Naive thymus-derived CD8-positive, alpha-beta T cell (primary cell): ENCODE measurements at regions not wholly inside any gene's neighbourhood (a gene's known extent, or its start where the extent isn't known, plus 50 kb on each side); places are given as distances from the start of the nearest gene placed in this dataset.
"Not testable (repeated sequence)": the region's sequence is repeated elsewhere in the genome, so short reads cannot be mapped to it uniquely, and the experiment has no call there.

ENCODE experiments used
- ATAC-seq, 2 donors: fragments of 150-1000 bp; cut with Tn5 transposase in 1 of 2; sonication (Bioruptor Pico), chemical (Tn5 transposase) in 1 of 2; 1 replicate in 1 of 2; 2 replicates in 1 of 2; pipeline ENCODE4 v1.10.0; 2021; ENCODE audit warnings: mild to moderate bottlenecking in 2 of 2, moderate library complexity in 2 of 2
- POLR2A ChIA-PET: fragments of 350-600 bp; sonication (Branson Sonifier 250); formaldehyde crosslinking; loops from one replicate; lab custom pipeline; 2021; ENCODE audit warnings: antibody characterized with exemption; lab: Charles Lee
- DNase-seq, 10 donors: peaks; one replicate each; pipeline versions ENCODE4 v3.0.0 to v3.0.0-alpha.2; 2020 to 2022
- H3K27ac Mint-ChIP-seq, 10 donors: one replicate each; pipeline ENCODE4 v1.8.0; 2020 to 2022; ENCODE audit warnings: mild to moderate bottlenecking in 10 of 10, mixed read lengths in 10 of 10, moderate library complexity in 4 of 10, inconsistent platforms in 1 of 10
- H3K27me3 Mint-ChIP-seq, 5 donors: one replicate each; pipeline ENCODE4 v1.8.0; 2021 to 2022; ENCODE audit warnings: mixed read lengths in 5 of 5
- H3K36me3 Mint-ChIP-seq, 3 donors: one replicate each; pipeline ENCODE4 v1.8.0; 2020 to 2022; ENCODE audit warnings: mixed read lengths in 3 of 3, mild to moderate bottlenecking in 2 of 3, inconsistent platforms in 1 of 3
- H3K4me1 Mint-ChIP-seq, 4 donors: one replicate each; pipeline ENCODE4 v1.8.0; 2021 to 2022; ENCODE audit warnings: mixed read lengths in 4 of 4
- H3K4me3 Mint-ChIP-seq, 10 donors: one replicate each; pipeline ENCODE4 v1.8.0; 2020 to 2022; ENCODE audit warnings: mild to moderate bottlenecking in 10 of 10, mixed read lengths in 10 of 10, moderate library complexity in 6 of 10, inconsistent platforms in 1 of 10
- H3K9me3 Mint-ChIP-seq, 9 donors: one replicate each; pipeline ENCODE4 v1.8.0; 2020 to 2022; ENCODE audit warnings: mixed read lengths in 9 of 9, mild to moderate bottlenecking in 3 of 9, inconsistent platforms in 1 of 9, moderate library complexity in 1 of 9

DNA sequence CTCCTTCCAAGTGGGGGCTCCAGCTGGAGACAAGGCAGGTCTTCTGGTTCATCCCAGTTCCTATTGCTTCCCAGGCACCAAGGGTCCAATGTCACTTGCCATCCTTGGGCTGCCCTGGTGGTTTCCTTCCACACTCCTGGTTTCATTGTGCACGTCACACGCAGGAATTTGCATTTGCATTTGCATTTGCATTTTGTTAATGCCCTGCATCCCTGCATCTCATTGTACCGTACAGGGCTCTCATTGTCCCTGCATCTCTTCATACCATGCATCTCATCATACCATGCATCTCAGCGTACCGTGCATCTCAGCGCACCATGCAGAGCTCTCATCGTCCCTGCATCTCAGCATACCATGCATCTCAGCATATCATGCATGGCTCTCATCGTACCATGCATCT is 112.2 kb upstream of the SYT13 start:
- POLR2A ChIA-PET: no interaction called here
- no peak for ATAC-seq
- H3K27me3 Mint-ChIP-seq: peaks cover 0 to 11% (median 0%) of the 10 kb centered on the region in 5 donors
- H3K4me3 Mint-ChIP-seq: no peak overlapping the region
- H3K27ac Mint-ChIP-seq: no peak overlapping the region
- H3K36me3 Mint-ChIP-seq: no peaks in the 10 kb centered on the region
- no peaks in the 10 kb centered on the region for H3K4me1 Mint-ChIP-seq
- H3K9me3 Mint-ChIP-seq: no peaks in the 10 kb centered on the region
- no peak for DNase-seq

GRCh38 chr11:45396394-45396793 is 110.3 kb upstream of the SYT13 start:
- Mint-ChIP-seq H3K4me3 (no peak overlapping the region), H3K4me1 (no peaks in the 10 kb centered on the region), H3K27me3 (peaks cover 0 to 11% (median 0%) of the 10 kb centered on the region in 5 donors), H3K27ac (no peak overlapping the region), H3K9me3 (no peaks in the 10 kb centered on the region), H3K36me3 (no peaks in the 10 kb centered on the region)
- ATAC-seq (no peak), DNase-seq (no peak)
- POLR2A ChIA-PET: no interaction called here

DNA sequence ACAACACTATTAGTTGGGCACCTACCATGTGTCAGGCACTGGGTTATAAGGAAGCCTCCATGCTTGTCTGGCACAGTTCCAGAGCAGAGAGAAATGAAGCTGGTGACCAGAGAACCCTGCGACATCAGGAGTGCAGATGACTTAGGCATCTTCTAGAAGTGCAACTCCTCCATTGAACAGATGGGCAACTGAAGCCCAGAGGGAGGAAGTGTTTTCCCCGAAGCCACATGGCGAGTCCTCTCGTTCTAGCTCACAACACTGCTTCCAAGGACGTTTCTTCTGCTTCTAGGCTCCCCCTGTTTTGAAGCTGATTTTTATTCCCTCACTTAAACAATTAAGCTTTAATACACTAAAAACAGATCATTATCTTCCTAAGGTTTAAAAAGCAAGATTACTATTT is 109.8 kb upstream of the SYT13 start:
- H3K4me1 Mint-ChIP-seq: no peaks in the 10 kb centered on the region
- no peak overlapping the region for H3K4me3 Mint-ChIP-seq
- H3K36me3 Mint-ChIP-seq: no peaks in the 10 kb centered on the region
- ATAC-seq (no peak), DNase-seq (no peak)
- no peaks in the 10 kb centered on the region for H3K9me3 Mint-ChIP-seq
- POLR2A ChIA-PET: no interaction called here
- no peak overlapping the region for H3K27ac Mint-ChIP-seq
- peaks cover 0 to 8% (median 0%) of the 10 kb centered on the region in 5 donors for H3K27me3 Mint-ChIP-seq

- POLR2A ChIA-PET: no interaction called here
- Mint-ChIP-seq H3K27me3 (peaks cover 0 to 13% (median 2%) of the 10 kb centered on the region in 5 donors), H3K4me1 (no peaks in the 10 kb centered on the region), H3K4me3 (no peak overlapping the region), H3K27ac (no peak overlapping the region), H3K36me3 (no peaks in the 10 kb centered on the region), H3K9me3 (no peaks in the 10 kb centered on the region)
- ATAC-seq: no peak
- DNase-seq: no peak
Observed at GRCh38 chr11:45395421-45395820, 109.3 kb upstream of the SYT13 start.

DNA sequence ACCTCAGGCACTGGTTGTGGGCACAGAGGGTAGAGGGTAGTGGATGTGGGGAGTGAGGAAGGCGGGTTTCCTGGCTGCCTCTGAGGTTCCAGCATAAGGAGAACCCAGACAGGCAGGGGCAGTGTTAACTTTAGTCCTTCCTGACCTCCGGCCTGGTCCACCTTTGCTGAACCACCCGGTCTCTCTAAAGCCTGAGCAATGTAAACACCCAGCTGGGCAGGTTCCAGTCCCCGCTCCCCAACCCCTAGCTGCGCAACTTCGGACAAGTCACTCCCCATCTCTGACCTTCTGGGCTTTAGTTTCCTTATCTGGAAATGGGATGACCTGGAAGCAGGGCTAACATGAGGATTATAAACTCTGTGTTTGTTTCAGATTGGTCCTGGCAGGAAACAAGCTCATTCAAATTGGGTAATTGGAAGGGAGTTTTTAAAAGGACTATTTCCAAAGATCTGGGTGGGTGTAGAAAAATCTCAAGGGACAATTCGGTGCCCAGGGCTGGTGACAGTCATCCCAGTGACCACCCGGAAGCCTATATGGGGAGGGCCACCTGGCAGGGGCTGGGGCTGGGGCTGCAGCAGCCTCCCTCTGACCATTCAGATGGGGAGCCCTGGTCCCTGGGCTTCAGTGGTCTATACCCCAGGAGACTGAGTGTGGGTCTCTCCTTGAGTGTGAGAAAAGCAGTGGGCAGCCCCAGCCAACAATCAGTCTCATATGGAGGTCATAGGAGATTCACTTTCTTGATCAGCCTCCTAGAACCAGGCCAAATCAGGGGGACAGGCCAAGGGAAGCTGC is 108.3 kb upstream of the SYT13 start:
- H3K27me3 Mint-ChIP-seq: peaks cover 0 to 14% (median 2%) of the 10 kb centered on the region in 5 donors
- ATAC-seq: no peak
- H3K9me3 Mint-ChIP-seq: no peaks in the 10 kb centered on the region
- POLR2A ChIA-PET: no interaction called here
- H3K4me1 Mint-ChIP-seq: no peaks in the 10 kb centered on the region
- no peak overlapping the region for H3K27ac Mint-ChIP-seq
- H3K36me3 Mint-ChIP-seq: no peaks in the 10 kb centered on the region
- H3K4me3 Mint-ChIP-seq: no peak overlapping the region
- no peak for DNase-seq

DNA sequence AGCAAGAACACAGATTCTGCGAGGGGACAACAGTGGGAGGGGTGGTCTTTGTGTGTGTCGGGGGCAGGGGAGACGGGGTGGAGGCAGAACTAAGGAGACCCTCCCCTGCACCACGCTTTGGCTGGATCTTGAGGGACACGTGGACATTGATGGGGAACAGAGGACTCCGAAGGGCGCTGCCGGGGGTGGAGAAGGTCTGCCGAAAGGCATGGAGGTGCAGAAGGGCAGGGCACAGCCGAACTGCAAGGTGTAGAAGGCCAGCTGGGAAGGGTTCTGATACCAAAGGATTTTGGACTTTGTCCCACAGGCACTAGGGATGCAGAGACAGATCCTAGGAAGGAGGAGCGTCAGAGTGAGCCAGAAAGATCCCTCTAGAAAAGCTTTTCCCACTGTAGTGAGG is 107.7 kb upstream of the SYT13 start:
- no peak overlapping the region for H3K27ac Mint-ChIP-seq
- no peak overlapping the region for H3K4me3 Mint-ChIP-seq
- ATAC-seq: no peak

DNA sequence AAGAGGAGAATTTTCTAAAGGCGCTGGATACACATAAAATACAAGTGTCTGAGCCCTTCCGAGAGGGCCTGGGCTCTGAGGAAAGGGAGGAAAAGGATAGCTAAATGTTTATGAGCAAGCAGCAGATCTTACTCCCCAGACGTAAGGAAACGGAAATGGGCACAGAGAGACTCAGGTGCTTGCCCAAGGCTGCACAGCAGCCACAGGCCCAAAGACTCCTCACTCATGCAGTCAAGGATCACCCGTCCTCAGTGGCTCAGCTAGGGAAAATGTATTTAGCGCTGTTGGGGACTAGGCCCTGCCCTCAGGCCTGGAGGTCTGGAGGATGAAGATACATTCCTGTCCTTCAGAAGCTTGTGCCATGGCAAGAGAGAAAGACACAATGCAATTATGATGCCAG is 107.2 kb upstream of the SYT13 start:
- H3K9me3 Mint-ChIP-seq: no peaks in the 10 kb centered on the region
- no peak overlapping the region for H3K4me3 Mint-ChIP-seq
- DNase-seq (no peak), ATAC-seq (no peak)
- no peaks in the 10 kb centered on the region for H3K4me1 Mint-ChIP-seq
- peaks cover 0 to 18% (median 6%) of the 10 kb centered on the region in 5 donors for H3K27me3 Mint-ChIP-seq
- H3K36me3 Mint-ChIP-seq: no peaks in the 10 kb centered on the region
- POLR2A ChIA-PET: no interaction called here
- H3K27ac Mint-ChIP-seq: no peak overlapping the region

More for the DNA sequence above, 107.7 kb upstream of the SYT13 start:
- Mint-ChIP-seq H3K36me3 (no peaks in the 10 kb centered on the region), H3K27me3 (peaks cover 0 to 16% (median 2%) of the 10 kb centered on the region in 5 donors), H3K9me3 (no peaks in the 10 kb centered on the region), H3K4me1 (no peaks in the 10 kb centered on the region)
- DNase-seq: no peak
- POLR2A ChIA-PET: no interaction called here

GRCh38 chr11:45392591-45393091 is 106.5 kb upstream of the SYT13 start:
- Mint-ChIP-seq H3K4me1 (no peaks in the 10 kb centered on the region), H3K36me3 (no peaks in the 10 kb centered on the region), H3K9me3 (peaks cover 0 to 1% (median 0%) of the 10 kb centered on the region in 9 donors), H3K4me3 (no peak overlapping the region), H3K27me3 (peaks cover 2 to 19% (median 8%) of the 10 kb centered on the region in 5 donors), H3K27ac (peak overlapping the region in 1 of 10 donors; percentile 23)
- DNase-seq: no peak
- POLR2A ChIA-PET: no interaction called here
- no peak for ATAC-seq

GRCh38 chr11:45392154-45392553 is 106.0 kb upstream of the SYT13 start:
- no peak for ATAC-seq
- H3K4me3 Mint-ChIP-seq: no peak overlapping the region
- DNase-seq: no peak
- no peaks in the 10 kb centered on the region for H3K4me1 Mint-ChIP-seq
- H3K9me3 Mint-ChIP-seq: peaks cover 0 to 2% (median 0%) of the 10 kb centered on the region in 9 donors
- H3K27me3 Mint-ChIP-seq: peaks cover 3 to 23% (median 8%) of the 10 kb centered on the region in 5 donors
- no peak overlapping the region for H3K27ac Mint-ChIP-seq
- POLR2A ChIA-PET: no interaction called here
- H3K36me3 Mint-ChIP-seq: no peaks in the 10 kb centered on the region

DNA sequence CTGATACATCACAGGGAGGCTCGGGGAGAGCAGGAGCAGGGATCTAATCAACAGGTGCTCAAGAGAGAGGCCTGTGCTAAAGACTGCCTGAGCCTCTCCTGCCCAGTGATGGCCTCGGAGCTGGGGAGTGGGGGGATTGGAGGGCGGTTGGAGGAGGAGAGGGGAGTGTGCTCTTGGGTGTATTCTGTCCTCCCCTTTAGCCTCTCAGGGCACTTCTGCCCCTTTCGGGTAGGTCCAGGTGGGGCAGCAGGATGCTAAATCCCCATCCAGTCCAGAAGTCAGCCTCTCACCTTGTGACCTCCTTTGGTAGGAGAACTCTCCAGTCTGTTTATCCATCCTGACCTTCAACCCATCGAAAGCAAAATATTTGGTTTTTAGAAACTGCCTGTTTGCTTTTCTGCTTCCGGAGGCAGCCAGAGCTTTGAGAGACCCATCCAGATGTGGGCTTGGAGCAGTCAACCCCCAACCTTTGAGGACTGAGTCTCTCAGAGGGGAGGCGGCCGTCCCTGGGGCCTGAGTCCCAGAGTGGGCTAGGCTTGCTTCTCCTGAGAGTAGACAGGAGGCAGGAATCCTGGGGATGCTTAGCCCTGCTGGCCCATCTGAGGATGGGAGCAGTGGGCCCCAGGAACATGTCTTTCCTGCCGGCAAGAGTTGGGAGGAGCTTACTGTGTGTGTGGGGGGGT is 105.2 kb upstream of the SYT13 start:
- ATAC-seq: no peak
- H3K4me3 Mint-ChIP-seq: no peak overlapping the region
- H3K27me3 Mint-ChIP-seq: peaks cover 3 to 20% (median 8%) of the 10 kb centered on the region in 5 donors
- no peak for DNase-seq
- no peaks in the 10 kb centered on the region for H3K4me1 Mint-ChIP-seq
- H3K27ac Mint-ChIP-seq: no peak overlapping the region
- peaks cover 0 to 2% (median 0%) of the 10 kb centered on the region in 9 donors for H3K9me3 Mint-ChIP-seq
- POLR2A ChIA-PET: no interaction called here
- H3K36me3 Mint-ChIP-seq: no peaks in the 10 kb centered on the region

DNA sequence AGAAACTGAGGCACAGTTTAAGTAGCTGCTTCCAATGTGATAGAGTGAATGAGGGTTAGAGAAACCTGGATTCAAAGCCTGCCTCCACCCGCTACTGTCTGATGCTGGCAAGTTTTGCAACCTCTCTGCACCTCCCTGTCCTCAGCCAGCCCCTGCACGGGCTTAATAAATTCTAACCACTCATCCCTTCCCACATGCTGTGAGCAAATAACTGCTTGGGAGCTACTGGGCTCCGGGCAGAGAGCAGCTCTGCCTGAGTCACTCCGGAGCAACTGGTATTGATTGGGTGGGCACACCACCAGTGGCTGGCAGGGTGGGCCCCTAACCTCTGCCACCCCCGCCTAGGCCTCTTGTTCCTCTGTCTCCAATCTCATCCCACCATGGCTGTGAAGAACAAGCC is 104.3 kb upstream of the SYT13 start:
- no peaks in the 10 kb centered on the region for H3K36me3 Mint-ChIP-seq
- peaks cover 3 to 20% (median 8%) of the 10 kb centered on the region in 5 donors for H3K27me3 Mint-ChIP-seq
- H3K4me1 Mint-ChIP-seq: peaks cover 0 to 3% (median 0%) of the 10 kb centered on the region in 4 donors
- ATAC-seq: no peak
- H3K9me3 Mint-ChIP-seq: peaks cover 0 to 2% (median 0%) of the 10 kb centered on the region in 9 donors
- POLR2A ChIA-PET: no interaction called here
- no peak for DNase-seq
- no peak overlapping the region for H3K4me3 Mint-ChIP-seq
- H3K27ac Mint-ChIP-seq: peak overlapping the region in 1 of 10 donors; percentile 71

- peaks cover 2 to 25% (median 8%) of the 10 kb centered on the region in 5 donors for H3K27me3 Mint-ChIP-seq
- H3K4me3 Mint-ChIP-seq: no peak overlapping the region
- POLR2A ChIA-PET: no interaction called here
- H3K4me1 Mint-ChIP-seq: peaks cover 0 to 4% (median 2%) of the 10 kb centered on the region in 4 donors
- no peaks in the 10 kb centered on the region for H3K36me3 Mint-ChIP-seq
- no peak overlapping the region for H3K27ac Mint-ChIP-seq
- H3K9me3 Mint-ChIP-seq: peaks cover 0 to 2% (median 0%) of the 10 kb centered on the region in 9 donors
- no peak for DNase-seq
- ATAC-seq: no peak
Observed at GRCh38 chr11:45388472-45388871, 102.3 kb upstream of the SYT13 start.

GRCh38 chr11:45387885-45388284 is 101.7 kb upstream of the SYT13 start:
- H3K4me3 Mint-ChIP-seq, DNase-seq, H3K4me1 Mint-ChIP-seq, POLR2A ChIA-PET, ATAC-seq, H3K36me3 Mint-ChIP-seq, H3K27ac Mint-ChIP-seq, H3K9me3 Mint-ChIP-seq: not testable (repeated sequence)
- H3K27me3 Mint-ChIP-seq: peaks cover 4 to 27% (median 8%) of the 10 kb centered on the region in 5 donors
